RCC 7860 (cell line): ENCODE measurements at regions not wholly inside any gene's neighbourhood (a gene's known extent, or its start where the extent isn't known, plus 50 kb on each side); places are given as distances from the start of the nearest gene placed in this dataset.

Source experiments
- DNase-seq: peaks from one replicate; pipeline ENCODE4 v3.0.0-alpha.2; 2015; ENCODE audit warnings: low spot score
- FAIRE-seq: peaks from 2 replicates; lab custom pipeline; 2012; peaks lifted over from hg19 to GRCh38; lab: Jason Lieb, UNC

- no peak for FAIRE-seq
- DNase-seq: no peak
Observed at GRCh38 chr7:115106316-115106715, 184.4 kb downstream of the MDFIC start.

DNA sequence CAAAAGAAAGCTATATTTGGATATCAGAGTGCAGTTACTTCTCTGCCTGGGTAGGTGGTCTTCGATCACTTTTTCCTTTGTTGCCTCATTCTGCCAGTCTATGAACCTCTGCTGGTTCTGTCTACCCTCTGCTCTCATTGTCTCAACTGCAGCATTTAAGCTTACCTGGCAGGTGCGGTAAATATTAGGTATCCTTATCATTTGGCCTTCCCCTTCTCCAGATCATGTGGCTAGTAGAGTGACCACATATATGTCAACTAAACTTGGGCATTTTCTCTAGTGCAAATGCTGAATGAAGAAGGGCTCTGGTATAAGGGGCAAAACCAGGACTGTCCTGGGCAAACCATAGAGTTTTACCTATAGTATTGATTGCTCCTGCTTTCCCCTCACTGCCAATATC lies 180.8 kb downstream of the MDFIC start:
- no peak for FAIRE-seq
- DNase-seq: no peak

GRCh38 chr7:115101199-115101598 lies 179.3 kb downstream of the MDFIC start:
- no peak for DNase-seq
- FAIRE-seq: no peak

DNA sequence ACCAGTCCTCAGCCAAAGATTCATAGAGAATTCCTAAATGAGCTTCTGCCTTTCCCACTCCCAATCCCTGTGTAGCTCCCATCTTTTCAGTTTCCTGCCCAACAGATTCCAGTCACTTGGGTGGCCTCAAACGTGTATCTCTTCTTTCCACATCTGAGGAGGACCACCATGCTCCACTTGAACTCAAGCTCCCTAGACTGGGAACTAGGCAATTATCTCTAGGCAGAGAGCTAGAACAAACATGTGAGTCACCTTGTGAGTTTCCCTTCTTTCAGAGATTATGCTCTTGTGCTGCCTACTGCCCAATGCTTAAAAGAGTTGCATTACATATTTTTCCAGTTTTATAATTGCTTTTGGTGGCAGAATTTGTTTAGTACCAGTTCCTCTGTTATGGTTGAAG lies 178.0 kb downstream of the MDFIC start:
- DNase-seq (peak; percentile 71), FAIRE-seq (peak; percentile 80)

GRCh38 chr7:115097175-115097671 lies 175.3 kb downstream of the MDFIC start:
- FAIRE-seq: peak; percentile 85
- peak; percentile 68 for DNase-seq

DNA sequence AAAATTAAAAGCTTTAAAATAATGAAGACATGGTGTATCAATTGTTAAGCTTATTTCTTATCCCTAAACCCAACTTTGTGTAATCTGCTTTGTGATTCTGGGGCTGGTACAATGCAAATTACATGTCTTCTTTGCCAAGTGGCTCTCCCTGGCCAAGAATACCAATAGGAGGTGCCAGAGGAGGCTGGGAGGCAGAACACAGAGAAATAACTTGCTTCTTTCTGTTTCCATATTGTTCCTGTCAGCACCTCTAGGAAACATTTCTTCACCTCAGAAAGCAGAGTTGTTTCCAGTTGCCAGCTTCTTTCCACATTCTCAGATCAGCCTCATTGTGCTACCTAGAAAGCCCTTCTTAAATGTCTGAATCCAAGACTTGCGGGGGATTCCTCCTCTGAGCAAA lies 174.4 kb downstream of the MDFIC start:
- FAIRE-seq (no peak), DNase-seq (no peak)

DNA sequence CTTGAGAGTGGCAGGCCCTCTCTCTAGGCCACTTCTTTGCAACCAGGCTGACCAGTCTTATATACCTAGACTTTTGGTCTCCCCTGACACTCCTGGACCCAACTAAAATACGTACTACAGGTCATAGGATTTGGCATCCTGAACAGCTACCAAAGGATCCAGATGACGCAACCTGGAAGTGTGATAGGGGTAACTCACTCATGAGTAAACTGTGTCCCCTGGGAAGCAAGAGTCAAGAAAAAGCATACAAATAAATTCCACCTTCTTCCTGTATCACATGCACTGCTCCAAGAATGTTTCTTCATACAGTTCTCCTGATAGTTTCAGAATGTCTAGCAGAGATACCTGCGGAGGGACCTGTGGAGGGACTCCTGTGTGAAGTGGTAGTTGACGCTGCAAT lies 172.3 kb downstream of the MDFIC start:
- FAIRE-seq (no peak), DNase-seq (no peak)

- FAIRE-seq (no peak), DNase-seq (no peak)
Observed at GRCh38 chr7:115088893-115089292, 167.0 kb downstream of the MDFIC start.

DNA sequence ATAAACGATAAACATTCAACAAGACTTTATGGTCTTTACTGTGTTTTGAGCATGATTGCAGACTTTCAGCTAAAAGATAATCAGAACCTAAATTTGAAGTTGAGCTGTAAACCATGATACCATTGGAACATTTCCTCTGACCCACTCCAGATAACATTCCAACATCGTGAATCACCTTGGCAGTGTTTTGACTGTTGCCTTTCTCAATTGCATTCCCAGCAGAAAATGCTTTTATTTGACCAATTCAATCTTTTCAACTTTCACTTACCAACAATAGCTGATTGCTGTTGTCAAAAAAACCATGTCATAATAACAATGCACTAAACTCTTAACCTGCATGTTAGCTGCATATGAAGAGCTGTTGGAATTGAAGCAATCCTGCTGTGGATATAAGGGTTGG lies 165.5 kb downstream of the MDFIC start:
- DNase-seq (peak; percentile 73), FAIRE-seq (peak; percentile 92)

DNA sequence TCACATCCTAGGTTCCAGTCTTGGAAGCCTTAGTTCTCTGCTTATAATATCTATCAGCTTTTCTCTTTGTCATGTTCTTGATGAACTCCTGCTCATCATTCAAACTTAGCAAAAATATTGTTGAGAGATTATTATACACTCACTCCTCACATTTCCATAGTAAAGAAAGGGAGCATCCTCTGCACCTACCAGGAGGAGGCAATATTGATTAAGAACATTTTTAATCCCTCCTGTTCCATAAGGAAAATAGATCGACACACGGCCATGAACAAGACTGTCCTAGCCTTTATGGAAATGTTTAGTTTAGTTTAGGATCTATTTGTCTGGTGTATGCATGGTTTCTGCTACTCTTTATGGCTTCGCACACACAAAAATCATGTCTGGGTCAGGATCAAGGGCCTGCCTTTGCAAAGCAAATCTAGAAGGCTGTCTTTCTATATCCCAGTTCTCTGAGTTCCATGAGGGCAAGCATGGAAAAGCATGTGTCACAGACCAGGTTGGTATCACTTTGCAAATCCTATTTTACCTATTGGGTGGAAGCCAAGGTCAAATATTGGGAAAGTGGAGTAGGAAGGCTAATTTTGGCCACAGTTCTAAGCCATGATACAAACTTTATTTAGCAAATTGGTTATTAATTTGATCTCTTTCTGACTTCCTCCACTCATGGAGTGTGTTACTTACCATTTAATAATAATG lies 164.4 kb downstream of the MDFIC start:
- no peak for FAIRE-seq
- no peak for DNase-seq

GRCh38 chr7:115085421-115085820 lies 163.5 kb downstream of the MDFIC start:
- DNase-seq (no peak), FAIRE-seq (no peak)

DNA sequence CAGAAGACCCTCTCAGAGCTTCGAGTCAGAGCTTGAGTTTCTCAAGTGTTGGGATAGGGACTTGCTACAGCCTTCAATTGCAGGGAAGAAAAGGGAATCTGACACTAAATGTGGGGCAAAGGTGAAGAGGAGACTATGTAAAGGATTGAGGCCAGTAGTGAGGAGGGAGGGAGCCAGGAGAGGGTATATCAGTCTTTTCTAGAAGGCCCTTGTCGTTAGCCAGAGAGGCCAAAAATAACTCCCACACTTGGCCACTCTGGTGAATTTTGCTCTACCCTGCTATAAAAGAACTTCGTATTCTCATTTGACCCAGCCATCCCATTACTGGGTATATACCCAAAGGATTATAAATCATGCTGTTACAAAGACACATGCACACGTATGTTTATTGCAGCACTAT lies 162.0 kb downstream of the MDFIC start:
- FAIRE-seq: no peak
- DNase-seq: no peak

GRCh38 chr7:115081772-115082171 lies 159.9 kb downstream of the MDFIC start:
- FAIRE-seq (no peak), DNase-seq (no peak)

- DNase-seq (no peak), FAIRE-seq (no peak)
Observed at GRCh38 chr7:115078851-115079250, 157.0 kb downstream of the MDFIC start.

DNA sequence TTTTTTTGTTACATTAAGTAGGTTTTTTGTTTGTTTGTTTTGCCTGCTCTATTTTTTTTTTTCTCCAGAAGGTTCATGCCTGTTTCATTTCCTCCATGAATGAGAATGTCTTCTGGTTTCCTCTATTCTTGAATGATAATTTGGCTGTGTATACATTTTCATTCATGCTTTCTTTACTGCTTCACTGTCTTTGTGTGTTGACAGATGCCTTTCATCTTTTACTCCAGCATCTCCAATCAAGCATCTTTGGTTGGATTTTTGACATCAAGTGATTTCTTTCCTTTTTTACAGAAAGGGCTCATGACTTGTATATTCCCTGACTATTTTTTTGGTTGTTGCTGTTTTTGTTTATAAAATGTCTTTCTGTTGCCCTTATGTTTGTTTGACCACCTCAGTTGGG lies 156.5 kb downstream of the MDFIC start:
- FAIRE-seq: no peak
- DNase-seq: no peak

GRCh38 chr7:115070311-115070710 lies 148.4 kb downstream of the MDFIC start:
- DNase-seq: peak; percentile 46
- peak; percentile 77 for FAIRE-seq
